Ovary (tissue), 7 donors: ENCODE measurements at regions not wholly inside any gene's neighbourhood (a gene's known extent, or its start where the extent isn't known, plus 50 kb on each side); places are given as distances from the start of the nearest gene placed in this dataset.

Experiments
- DNase-seq, 5 donors: peaks; one replicate each; pipeline ENCODE4 v3.0.0-alpha.2; 2019 to 2020
- H3K27ac ChIP-seq, 2 donors: fragments of 200-600 bp; one replicate each; pipeline versions ENCODE4 v1.5.1 to v1.8.0; 2019 to 2022
- H3K27me3 ChIP-seq: fragments of 200-600 bp; one replicate; pipeline ENCODE4 v1.8.0; 2022
- H3K36me3 ChIP-seq: fragments of 200-600 bp; sonication (generic); one replicate; pipeline ENCODE4 v1.5.1; 2019
- H3K4me1 ChIP-seq: one replicate; pipeline ENCODE4 v1.8.1; 2013; ENCODE audit warnings: mild to moderate bottlenecking, moderate library complexity; ENCODE audit not compliant: insufficient read depth
- H3K4me3 ChIP-seq: fragments of 200-600 bp; sonication (generic); one replicate; pipeline ENCODE4 v1.5.1; 2017
- H3K9me3 ChIP-seq, 2 donors: fragments of 200-600 bp in 1 of 2; sonication (generic) in 1 of 2; one replicate each; pipeline versions ENCODE4 v1.5.1 to v1.8.1; 2013 to 2019; ENCODE audit warnings: mild to moderate bottlenecking in 1 of 2, moderate library complexity in 1 of 2
- EP300 ChIP-seq: sonication (generic); formaldehyde crosslinking; IDR thresholded peaks from one replicate; pipeline ENCODE4 v1.6.1; 2017; ENCODE audit warnings: antibody characterized with exemption
- POLR2A ChIP-seq: fragments of 450-650 bp; IDR thresholded peaks from one replicate; pipeline ENCODE4 v1.6.1; 2017; ENCODE audit warnings: antibody characterized with exemption, mild to moderate bottlenecking, moderate library complexity
- WGBS, 3 donors: extraction: QIAGEN DNeasy Blood & Tissue Kit in 1 of 3; methylation state at CpG; one replicate each; pipeline versions ENCODE4 v1.1.5 to v1.1.7; 2013 to 2017; 5-methylcytosine and 5-hydroxymethylcytosine counted together
- intact Hi-C, 4 donors: fragments of 100-400 bp; cut with DNase I; formaldehyde crosslinking; loops; one replicate each; pipeline versions ENCODE4 v1.11.0 to v1.15.1; 2022 to 2023
- TF ChIP-seq, protein P1 (sequence below), 3 donors: fragments of 450-650 bp in 2 of 3; fragments of 200-600 bp in 1 of 3; IDR thresholded peaks; one replicate each; pipeline versions ENCODE4 v1.5.1 to v1.8.0; 2016 to 2022; ENCODE audit warnings: antibody characterized with exemption in 3 of 3, mild to moderate bottlenecking in 1 of 3
- donor health status: DM: no; HTN: no; CAD: no; lungs with moderate emphysema.
- donor health status: DM: no; HTN: no; CAD: no.
- donor health status: Bipolar disorder and iron deficiency.
- donor health status: DM: no; HTN: no; CAD: no.
- donor health status: DM: yes; HTN: yes; CAD: no.

GRCh38 chr11:114912826-114913225 is 234.5 kb downstream of the NXPE2 start:
- Histone ChIP-seq H3K36me3 (no peaks in the 10 kb centered on the region), H3K4me1 (no peaks in the 10 kb centered on the region), H3K27ac (no peak overlapping the region), H3K9me3 (no peaks in the 10 kb centered on the region), H3K27me3 (no peaks in the 10 kb centered on the region), H3K4me3 (no peak overlapping the region)
- TF ChIP-seq, protein P1, sequence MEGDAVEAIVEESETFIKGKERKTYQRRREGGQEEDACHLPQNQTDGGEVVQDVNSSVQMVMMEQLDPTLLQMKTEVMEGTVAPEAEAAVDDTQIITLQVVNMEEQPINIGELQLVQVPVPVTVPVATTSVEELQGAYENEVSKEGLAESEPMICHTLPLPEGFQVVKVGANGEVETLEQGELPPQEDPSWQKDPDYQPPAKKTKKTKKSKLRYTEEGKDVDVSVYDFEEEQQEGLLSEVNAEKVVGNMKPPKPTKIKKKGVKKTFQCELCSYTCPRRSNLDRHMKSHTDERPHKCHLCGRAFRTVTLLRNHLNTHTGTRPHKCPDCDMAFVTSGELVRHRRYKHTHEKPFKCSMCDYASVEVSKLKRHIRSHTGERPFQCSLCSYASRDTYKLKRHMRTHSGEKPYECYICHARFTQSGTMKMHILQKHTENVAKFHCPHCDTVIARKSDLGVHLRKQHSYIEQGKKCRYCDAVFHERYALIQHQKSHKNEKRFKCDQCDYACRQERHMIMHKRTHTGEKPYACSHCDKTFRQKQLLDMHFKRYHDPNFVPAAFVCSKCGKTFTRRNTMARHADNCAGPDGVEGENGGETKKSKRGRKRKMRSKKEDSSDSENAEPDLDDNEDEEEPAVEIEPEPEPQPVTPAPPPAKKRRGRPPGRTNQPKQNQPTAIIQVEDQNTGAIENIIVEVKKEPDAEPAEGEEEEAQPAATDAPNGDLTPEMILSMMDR (IDR thresholded peaks at IDR 0.05), result no peak
- TF ChIP-seq EP300 (no peak), POLR2A (no peak)
- DNase-seq, result no peak
- WGBS, 3 donors, result 79 to 85% (median 80%) methylated on average over 4 of the region's 4 CpGs
- intact Hi-C loops, result no loop called here

- no peak for DNase-seq
- TF ChIP-seq EP300 (no peak), POLR2A (no peak)
- TF ChIP-seq, protein P1 (IDR thresholded peaks at IDR 0.05), result no peak
- no peak overlapping the region for H3K4me3 ChIP-seq
- H3K27me3 ChIP-seq, result no peaks in the 10 kb centered on the region
- H3K9me3 ChIP-seq, result no peaks in the 10 kb centered on the region
- H3K36me3 ChIP-seq, result no peaks in the 10 kb centered on the region
- WGBS, 3 donors, result 86 to 100% (median 96%) methylated on average over 1 of the region's 1 CpG
- H3K4me1 ChIP-seq, result no peaks in the 10 kb centered on the region
- intact Hi-C loops, result no loop called here
- H3K27ac ChIP-seq, result no peak overlapping the region
Measured at GRCh38 chr11:114914231-114915005, 236.1 kb downstream of the NXPE2 start.

GRCh38 chr11:114915871-114916805 is 237.8 kb downstream of the NXPE2 start:
- DNase-seq, result no peak
- no peaks in the 10 kb centered on the region for H3K4me1 ChIP-seq
- 42 to 51% (median 46%) methylated on average over 13 of the region's 13 CpGs for WGBS, 3 donors
- intact Hi-C loops, result no loop called here
- no peak overlapping the region for H3K27ac ChIP-seq
- H3K4me3 ChIP-seq, result no peak overlapping the region
- H3K36me3 ChIP-seq, result no peaks in the 10 kb centered on the region
- no peaks in the 10 kb centered on the region for H3K9me3 ChIP-seq
- no peak for TF ChIP-seq POLR2A
- TF ChIP-seq, protein P1 (IDR thresholded peaks at IDR 0.05), result no peak
- H3K27me3 ChIP-seq, result no peaks in the 10 kb centered on the region

DNA sequence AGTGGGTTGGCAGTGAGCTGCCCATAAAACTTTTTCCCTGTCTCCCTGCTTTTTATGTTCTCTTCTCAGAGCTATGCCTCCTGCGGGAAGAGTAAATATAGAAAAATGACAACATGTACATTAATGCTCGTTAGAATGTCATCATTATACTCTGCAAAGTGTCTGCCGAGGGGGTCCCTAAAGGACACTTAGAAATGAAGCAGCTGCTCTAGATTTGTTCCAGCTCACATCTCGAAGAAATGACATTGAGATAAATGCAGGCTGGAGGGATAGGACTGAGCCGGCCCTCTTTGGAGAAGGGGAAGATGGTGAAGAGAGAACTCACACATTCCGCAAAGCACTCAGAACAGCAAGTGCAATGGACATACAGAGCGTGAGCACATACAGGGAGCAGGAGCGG is 240.0 kb downstream of the NXPE2 start:
- Histone ChIP-seq H3K27me3 (no peaks in the 10 kb centered on the region), H3K9me3 (no peaks in the 10 kb centered on the region), H3K4me1 (no peaks in the 10 kb centered on the region), H3K27ac (no peak overlapping the region), H3K36me3 (no peaks in the 10 kb centered on the region), H3K4me3 (no peak overlapping the region)
- no peak for DNase-seq
- 61 to 63% (median 62%) methylated on average over 8 of the region's 8 CpGs for WGBS, 3 donors
- intact Hi-C loops, result no loop called here
- TF ChIP-seq POLR2A (no peak), EP300 (no peak)
- TF ChIP-seq, protein P1 (IDR thresholded peaks at IDR 0.05), result no peak
